ENCODE measurements at regions not wholly inside any gene's neighbourhood (a gene's known extent, or its start where the extent isn't known, plus 50 kb on each side); places are given as distances from the start of the nearest gene placed in this dataset.

DNA sequence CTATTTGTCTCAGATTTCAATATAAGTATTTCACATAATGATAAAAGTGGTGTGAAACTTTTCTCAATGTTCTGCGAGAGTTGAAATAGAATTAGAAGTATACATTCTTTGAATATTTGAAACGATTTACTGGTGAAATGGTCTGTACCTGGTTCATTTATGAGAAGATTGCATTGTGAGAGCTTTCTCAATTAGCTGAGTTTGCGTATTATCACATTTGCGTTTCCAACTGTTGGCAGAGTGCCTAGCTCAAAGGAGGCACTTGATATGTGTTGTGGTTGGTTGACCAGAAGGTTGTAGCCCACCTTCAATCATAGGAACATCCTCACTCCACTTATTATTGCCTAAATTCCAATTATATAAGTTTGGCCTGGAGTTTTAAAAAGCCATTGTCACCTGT is 58.8 kb upstream of the EXOC2 start:
- no peak overlapping the region for H3K9ac ChIP-seq (ENCODE audit: low read length)
- no peaks in the 10 kb centered on the region for H3K79me2 ChIP-seq (ENCODE audit: insufficient read depth, low read length)
- H3K27ac ChIP-seq (ENCODE audit: low read depth, low read length) = no peak overlapping the region
- TF ChIP-seq RAD21 (IDR thresholded peaks at IDR 0.05; ENCODE audit: low read depth) (no peak), SP1 (IDR thresholded peaks at IDR 0.05; ENCODE audit: low read depth) (no peak), TCF7L2 (IDR thresholded peaks at IDR 0.05; ENCODE audit: borderline replicate concordance, extremely low read depth, insufficient read depth, insufficient read length) (no peak), CBX3 (IDR thresholded peaks at IDR 0.05; ENCODE audit: low read depth) (no peak), EZH2 (IDR thresholded peaks at IDR 0.05) (no peak), ZNF274 (IDR thresholded peaks at IDR 0.05; ENCODE audit: low read depth, low read length) (no peak), FOSL1 (IDR thresholded peaks at IDR 0.05; ENCODE audit: low read depth) (no peak), EZH2phosphoT487 (IDR thresholded peaks at IDR 0.05; ENCODE audit: borderline replicate concordance) (no peak), POLR2AphosphoS5 (IDR thresholded peaks at IDR 0.05; ENCODE audit: low read depth, low read length) (no peak), EGR1 (IDR thresholded peaks at IDR 0.05; ENCODE audit: low read depth) (no peak)
- TF ChIP-seq, protein P1, sequence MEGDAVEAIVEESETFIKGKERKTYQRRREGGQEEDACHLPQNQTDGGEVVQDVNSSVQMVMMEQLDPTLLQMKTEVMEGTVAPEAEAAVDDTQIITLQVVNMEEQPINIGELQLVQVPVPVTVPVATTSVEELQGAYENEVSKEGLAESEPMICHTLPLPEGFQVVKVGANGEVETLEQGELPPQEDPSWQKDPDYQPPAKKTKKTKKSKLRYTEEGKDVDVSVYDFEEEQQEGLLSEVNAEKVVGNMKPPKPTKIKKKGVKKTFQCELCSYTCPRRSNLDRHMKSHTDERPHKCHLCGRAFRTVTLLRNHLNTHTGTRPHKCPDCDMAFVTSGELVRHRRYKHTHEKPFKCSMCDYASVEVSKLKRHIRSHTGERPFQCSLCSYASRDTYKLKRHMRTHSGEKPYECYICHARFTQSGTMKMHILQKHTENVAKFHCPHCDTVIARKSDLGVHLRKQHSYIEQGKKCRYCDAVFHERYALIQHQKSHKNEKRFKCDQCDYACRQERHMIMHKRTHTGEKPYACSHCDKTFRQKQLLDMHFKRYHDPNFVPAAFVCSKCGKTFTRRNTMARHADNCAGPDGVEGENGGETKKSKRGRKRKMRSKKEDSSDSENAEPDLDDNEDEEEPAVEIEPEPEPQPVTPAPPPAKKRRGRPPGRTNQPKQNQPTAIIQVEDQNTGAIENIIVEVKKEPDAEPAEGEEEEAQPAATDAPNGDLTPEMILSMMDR (IDR thresholded peaks at IDR 0.05 in 2 of 3, conservative IDR thresholded peaks at IDR 0.05 in 1 of 3; ENCODE audit: borderline replicate concordance in 1 of 3, insufficient read depth in 1 of 3, low read depth in 2 of 3, low read length in 2 of 3) = no peak
- TF ChIP-seq, protein P2, sequence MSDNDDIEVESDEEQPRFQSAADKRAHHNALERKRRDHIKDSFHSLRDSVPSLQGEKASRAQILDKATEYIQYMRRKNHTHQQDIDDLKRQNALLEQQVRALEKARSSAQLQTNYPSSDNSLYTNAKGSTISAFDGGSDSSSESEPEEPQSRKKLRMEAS (IDR thresholded peaks at IDR 0.05) = no peak
- no TSS peak for BruUV-seq (replicated peaks)
- H3K4me3 ChIP-seq (replicated peaks in 1 of 2; ENCODE audit: low read depth in 1 of 2, low read length in 2 of 2) = no peak overlapping the region
- H4K20me1 ChIP-seq (ENCODE audit: insufficient read depth) = no peaks in the 10 kb centered on the region
- intact Hi-C loops (cut with micrococcal nuclease) = no loop called here
- ChIA-PET POLR2A (no interaction called here), RAD21 (ENCODE audit: low non-redundant PET in 1 of 2, low total read pairs in 2 of 2, uncharacterized antibody in 2 of 2, unreplicated experiment in 2 of 2) (no interaction called here), CTCF (no interaction called here)
- H3K4me1 ChIP-seq (ENCODE audit: control insufficient read depth in 1 of 2, insufficient read depth in 2 of 2, low read length in 2 of 2) = peaks cover 0 to 3% of the 10 kb centered on the region in 2 experiments; a peak in 1 of 4 replicates
- no peaks in the 10 kb centered on the region for H3K27me3 ChIP-seq (ENCODE audit: insufficient read depth, low read length)
- H3K36me3 ChIP-seq (ENCODE audit: control insufficient read depth in 1 of 2, insufficient read depth in 2 of 2, low read length in 2 of 2) = no peaks in the 10 kb centered on the region
- ATAC-seq = no peak
- no peak for DNase-seq (ENCODE audit: low read depth, low spot score)
- no peaks in the 10 kb centered on the region for H3K9me2 ChIP-seq (ENCODE audit: insufficient read depth)
- H3K9me3 ChIP-seq (ENCODE audit: control insufficient read depth in 1 of 2, insufficient read depth in 1 of 2, low read depth in 1 of 2, low read length in 2 of 2) = no peaks in the 10 kb centered on the region
- no peak overlapping the region for H3K4me2 ChIP-seq (ENCODE audit: low read length)
- no peak overlapping the region for H2AFZ ChIP-seq (ENCODE audit: low read depth, low read length, poor library complexity, severe bottlenecking)
